HG03039 (cell line): ENCODE measurements at regions not wholly inside any gene's neighbourhood (a gene's known extent, or its start where the extent isn't known, plus 50 kb on each side); places are given as distances from the start of the nearest gene placed in this dataset.

Experiments used
- ATAC-seq: cut with Tn5 transposase; IDR thresholded peaks from one replicate; pipeline ENCODE4 v1.9.1; 2021; ENCODE audit warnings: mild to moderate bottlenecking, moderate library complexity; ENCODE audit not compliant: unreplicated experiment

GRCh38 chr5:158174026-158174425, 315.1 kb upstream of the CLINT1 start:
- no peak for ATAC-seq

- no peak for ATAC-seq
Observed at GRCh38 chr5:158172005-158172404, 313.1 kb upstream of the CLINT1 start.

DNA sequence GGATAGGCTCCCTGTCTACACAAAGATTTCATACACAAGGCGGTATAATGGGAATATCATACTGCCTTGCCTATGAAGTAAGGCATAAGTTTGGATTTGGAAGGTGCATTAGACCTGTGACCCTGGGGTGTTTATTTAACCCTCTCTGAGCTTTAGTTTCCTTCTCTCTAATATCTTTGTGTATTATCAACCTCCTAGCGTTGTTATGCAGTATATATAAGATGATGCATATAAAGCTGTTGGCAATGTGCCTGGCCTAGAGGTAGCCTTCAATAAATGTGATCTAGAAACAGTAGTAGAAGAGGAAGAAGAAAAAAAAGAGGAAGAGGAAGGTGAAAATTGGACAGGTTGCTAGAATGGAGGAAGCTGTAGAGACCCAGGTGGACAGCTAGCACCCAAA, 311.6 kb upstream of the CLINT1 start:
- ATAC-seq: no peak

DNA sequence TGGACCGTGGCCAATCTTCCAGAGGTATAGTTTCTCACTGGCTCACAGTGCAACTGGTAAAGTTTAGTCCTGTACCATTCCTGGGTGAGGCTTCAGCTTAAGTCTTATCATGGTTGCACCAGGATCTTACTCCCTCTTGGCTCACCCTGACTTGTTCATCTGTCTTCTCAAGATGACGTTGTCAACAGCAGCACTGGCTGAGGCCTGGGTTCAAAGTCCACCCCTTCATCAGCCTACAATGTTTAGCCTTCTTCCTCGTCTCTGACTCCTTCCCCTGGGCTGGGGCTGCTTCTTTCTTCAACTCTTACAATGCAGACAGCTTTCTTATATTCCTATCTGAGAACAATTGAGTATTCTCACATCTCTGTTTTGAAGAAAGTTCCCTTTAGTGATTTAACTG, 311.1 kb upstream of the CLINT1 start:
- ATAC-seq: no peak

DNA sequence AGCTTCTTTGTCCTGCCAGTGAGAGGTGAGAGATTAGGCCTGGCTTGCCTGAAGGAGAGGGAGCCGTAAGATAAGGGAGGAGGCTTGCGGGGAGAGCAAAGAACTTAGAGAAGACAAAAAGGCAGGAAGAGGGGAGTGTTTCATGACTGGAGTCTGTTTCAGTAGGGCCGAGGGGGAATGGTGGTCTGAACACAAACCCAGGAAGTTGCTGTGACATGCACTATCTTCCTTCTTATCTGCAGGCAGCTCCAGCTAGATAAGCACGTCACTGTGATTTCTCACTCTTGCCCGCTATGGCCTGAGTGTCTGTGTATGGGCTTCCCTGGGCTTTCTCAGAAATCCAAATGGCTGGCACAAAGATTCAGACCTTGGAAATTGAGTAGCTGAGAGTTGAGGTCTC, 307.5 kb upstream of the CLINT1 start:
- ATAC-seq: no peak

- ATAC-seq: no peak
Observed at GRCh38 chr5:158165647-158166046, 306.7 kb upstream of the CLINT1 start.

DNA sequence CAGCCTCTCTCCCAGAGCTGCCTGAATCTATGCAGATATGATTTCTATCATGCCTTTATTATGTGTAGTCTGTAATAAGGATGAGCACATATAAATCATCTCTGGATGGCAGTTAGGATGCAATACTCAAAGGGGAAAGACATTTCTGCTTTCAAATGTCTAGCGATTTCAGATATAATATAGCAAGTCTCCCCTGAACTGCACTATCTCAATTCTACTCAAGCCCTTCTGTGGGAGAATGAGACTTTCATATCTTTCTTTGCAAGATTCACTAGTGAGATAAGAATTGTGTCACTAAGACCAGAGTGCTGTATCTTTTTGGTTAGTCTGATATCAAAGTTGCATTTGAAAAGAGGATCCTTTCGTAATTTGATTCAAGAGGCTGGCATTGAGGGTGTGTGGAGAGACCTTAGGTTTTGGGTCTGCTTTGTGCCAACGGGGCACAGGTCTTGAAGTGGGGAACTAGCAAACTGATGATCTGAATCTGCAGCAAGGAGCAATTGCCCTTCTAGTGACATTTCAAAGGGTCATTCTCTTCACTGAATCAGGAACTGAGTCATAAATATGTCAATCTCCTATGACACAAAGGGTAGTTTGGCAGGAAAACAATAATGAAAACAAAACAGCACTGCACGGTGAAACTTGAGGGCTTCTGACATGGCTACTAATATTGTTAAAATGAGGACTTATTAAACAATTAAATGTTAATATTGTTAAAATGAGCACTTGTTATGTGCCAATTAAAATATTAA, 305.5 kb upstream of the CLINT1 start:
- ATAC-seq: no peak

DNA sequence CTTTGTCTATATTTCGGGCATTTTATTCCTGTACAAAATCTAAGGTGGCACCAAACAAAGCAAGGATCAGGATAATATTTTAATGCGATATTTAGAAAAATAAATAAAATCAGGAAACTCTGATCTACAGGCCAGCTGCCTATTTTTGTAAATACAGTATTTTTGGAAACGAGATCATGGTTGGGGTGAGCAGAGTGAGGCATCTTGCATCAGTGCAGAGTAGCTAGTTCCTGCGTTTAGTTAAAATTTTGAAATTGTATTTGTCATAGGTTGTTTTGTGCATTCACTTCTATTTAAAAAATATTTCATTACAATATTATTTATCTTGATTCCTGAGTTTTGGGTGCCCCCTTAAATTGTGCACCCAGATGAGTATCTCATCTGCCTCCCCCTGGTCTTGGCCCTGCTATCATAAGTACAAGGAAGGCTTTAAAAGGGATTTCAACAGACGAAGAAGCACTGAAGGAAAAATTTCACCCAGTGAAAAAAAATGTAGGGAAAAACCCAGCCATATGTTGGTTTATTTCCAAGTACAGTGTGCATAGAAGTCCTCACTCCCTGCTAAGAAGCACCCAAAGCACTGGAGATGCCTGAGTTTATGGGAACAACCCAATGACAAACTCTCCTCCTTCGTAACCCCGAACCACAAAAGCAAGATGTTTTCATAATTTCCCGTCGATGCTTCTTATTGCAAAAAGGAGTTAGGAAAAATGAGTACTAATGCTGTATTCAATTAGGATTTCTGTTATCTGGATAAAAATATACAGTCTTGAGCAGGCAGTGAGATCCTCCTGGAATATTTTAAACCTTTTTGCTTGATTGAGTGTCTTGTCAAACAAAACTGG, 304.7 kb upstream of the CLINT1 start:
- no peak for ATAC-seq

- no peak for ATAC-seq
Observed at GRCh38 chr5:158162479-158163034, 303.6 kb upstream of the CLINT1 start.

- ATAC-seq: no peak
Observed at GRCh38 chr5:158162026-158162425, 303.1 kb upstream of the CLINT1 start.

- ATAC-seq: no peak
Observed at GRCh38 chr5:158159621-158160020, 300.7 kb upstream of the CLINT1 start.

DNA sequence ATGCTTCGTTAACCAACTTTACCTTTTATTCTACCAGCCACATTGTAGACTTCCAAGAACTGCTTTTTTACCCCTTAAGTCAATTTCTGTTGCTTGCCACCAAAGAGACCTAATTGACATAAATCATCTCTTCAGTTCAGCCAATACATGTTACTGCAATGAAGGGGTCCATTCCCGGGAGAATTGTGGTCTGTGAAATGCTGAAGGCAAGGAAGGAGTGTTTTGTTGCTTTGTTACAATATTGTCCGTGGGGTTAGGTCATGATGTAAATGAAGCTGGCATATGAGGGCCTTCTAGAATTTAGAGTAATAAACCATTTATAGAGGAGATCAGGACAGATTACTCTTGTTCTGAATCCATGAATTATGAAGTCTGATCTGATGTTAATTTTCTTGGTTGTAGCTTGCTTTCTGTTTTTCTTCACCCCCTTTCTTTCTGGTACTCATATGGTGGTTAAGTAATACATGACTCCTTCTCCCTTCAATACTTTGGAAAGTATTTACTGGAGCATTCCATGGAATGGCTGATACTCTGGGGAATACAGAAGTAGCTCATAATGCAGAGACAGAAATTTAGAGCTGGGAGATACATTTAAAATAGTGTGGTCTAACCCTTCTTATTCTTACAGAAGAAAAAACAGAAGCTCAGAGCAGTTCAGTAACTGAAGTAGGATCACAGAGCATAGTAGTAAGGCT, 297.0 kb upstream of the CLINT1 start:
- ATAC-seq: no peak

- no peak for ATAC-seq
Observed at GRCh38 chr5:158155067-158155466, 296.1 kb upstream of the CLINT1 start.

DNA sequence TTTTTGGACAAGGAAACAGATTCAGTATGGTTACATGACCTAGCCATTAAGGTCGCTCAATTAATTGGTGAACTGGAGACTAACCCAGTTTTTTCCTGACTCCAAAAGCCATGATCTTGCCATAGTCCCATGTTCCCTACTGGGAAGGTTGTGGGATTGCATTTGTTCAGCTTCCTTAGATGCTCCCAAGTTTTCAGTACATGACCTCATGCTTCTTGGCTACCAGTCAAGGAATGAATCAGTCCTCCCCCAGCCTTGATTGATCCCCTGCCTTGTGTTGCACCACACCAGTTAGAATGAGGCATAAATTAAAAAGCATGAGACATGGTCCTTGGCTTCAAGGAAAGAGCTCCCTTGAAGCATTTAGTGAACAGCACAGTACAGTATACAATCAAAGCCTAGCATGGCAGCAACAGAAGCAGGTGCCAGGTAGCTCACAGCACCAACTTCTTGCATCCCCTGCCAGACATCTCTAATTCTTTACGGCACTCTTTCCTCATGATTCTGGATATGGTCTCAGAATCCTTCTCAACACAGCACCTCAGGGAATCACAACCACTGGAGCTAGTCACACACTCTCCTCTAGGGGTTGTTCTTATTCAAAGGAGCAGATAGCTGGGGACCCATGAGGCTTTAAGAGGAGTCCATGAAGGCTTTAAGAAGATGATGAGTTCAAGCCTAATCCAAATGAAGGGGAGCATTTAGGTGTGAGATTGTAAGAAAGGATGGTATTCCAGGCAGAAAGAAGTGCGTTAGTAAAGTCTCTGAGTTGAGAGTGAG, 295.5 kb upstream of the CLINT1 start:
- no peak for ATAC-seq

GRCh38 chr5:158153508-158153907, 294.6 kb upstream of the CLINT1 start:
- ATAC-seq: no peak

DNA sequence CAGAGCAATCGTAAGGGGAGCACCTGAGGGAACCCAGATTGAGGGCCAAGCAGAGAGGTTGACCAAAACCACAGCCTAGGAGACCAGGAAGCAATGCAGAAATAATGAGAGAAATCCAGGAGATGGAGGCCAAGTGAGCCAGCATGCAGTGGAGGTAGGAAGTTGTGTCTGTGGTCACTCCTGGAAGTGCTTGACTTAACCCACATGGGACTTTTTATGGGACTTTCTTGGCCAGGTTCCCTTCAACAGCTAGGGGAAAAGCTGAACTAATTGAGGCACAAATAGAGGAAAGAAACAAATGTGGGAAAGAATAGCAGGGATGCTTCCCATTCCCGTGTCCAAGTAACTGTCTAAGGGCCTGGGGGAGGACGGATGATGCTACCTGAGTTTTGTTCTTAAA, 293.2 kb upstream of the CLINT1 start:
- no peak for ATAC-seq

DNA sequence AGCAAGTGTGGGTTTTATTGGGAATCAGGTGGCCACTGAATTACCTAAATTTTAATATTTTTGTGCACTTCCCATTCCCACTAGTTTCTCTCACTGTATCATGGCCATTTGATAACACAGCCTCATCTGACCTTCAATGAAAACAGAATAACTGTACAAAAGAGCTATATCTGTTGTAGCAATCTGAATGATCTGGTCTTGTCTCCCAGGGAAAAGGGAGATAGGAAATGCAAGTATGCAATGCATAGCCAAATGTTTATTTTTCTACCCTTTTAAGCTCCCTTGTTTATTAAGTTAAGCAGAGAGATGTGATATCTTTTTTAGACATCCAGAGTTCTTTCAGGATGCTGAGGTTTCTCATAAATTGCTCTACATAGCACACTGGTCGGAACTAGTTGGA, 288.3 kb upstream of the CLINT1 start:
- no peak for ATAC-seq

DNA sequence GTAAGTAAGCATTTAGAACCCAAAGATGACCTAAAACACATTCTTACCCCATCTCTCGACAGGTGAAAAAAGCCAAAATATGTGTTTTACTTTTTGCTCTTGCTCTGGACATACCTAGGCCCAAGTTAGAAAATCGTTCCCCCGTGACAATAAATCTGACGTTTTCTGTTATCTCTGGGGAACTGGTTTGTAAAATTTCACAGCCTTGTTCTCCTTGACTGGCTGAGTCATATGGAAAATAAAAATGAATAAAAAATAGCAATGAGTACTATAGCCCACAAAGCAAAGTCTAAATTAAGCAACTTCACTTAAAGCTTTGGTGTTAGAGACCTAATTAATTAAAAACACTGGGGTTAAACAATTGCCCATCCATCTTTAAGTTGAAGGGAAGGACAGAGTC, 286.9 kb upstream of the CLINT1 start:
- ATAC-seq: no peak

DNA sequence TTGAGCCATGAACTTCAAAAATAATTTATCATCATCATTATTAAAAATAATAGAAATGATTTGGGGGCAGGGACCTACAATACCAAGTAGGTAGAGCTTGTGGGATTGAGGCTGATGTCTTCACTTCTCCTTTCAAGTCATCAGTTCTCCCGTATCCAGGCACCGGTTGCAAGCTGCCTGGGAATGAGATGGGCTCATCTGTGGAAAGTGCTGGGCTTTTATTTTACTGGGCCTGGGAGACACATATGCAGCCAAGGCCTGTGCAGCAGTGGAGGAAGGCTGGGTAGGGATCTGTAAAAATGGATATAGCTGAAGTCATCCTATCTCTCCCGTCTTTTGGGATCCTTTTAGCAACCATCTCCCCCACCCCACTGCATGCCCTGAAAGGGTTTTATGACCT, 284.1 kb upstream of the CLINT1 start:
- ATAC-seq: no peak

DNA sequence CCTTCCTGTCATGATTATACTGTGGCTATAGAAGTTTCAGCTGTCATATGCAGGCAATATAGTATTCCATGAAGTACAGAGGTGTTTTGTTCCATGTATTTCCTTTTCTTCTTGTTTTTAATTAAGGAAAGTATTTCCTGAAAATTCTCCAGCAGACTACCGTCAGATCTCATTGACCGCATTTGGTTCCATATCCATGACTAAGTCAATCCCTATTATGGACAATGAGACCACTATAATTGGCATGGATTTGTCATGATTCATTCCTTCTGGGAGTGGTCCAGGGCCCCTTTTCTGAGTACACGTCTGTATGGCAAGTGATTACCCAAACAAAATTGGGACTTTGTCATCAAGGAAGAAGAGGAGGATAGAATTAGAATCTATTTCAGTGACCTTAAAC, 283.2 kb upstream of the CLINT1 start:
- ATAC-seq: no peak
